Mucosa of descending colon (tissue), 3 donors: ENCODE measurements at regions not wholly inside any gene's neighbourhood (a gene's known extent, or its start where the extent isn't known, plus 50 kb on each side); places are given as distances from the start of the nearest gene placed in this dataset.

Experiments used
- ATAC-seq: fragments of 200-7000 bp; cut with Tn5 transposase; one replicate; pipeline ENCODE4 v1.9.1; 2020; ENCODE audit warnings: mild to moderate bottlenecking, moderate library complexity
- DNase-seq, 3 donors: peaks; one replicate each; pipeline ENCODE4 v3.0.0-alpha.2; 2020
- H3K36me3 ChIP-seq: fragments of 200-600 bp; one replicate; pipeline ENCODE4 v1.8.0; 2021; ENCODE audit warnings: low read depth, mild to moderate bottlenecking
- H3K4me1 ChIP-seq: fragments of 200-600 bp; one replicate; pipeline ENCODE4 v1.8.0; 2021; ENCODE audit warnings: low read depth, mild to moderate bottlenecking
- H3K4me3 ChIP-seq: fragments of 200-600 bp; one replicate; pipeline ENCODE4 v1.8.0; 2021; ENCODE audit warnings: mild to moderate bottlenecking
- H3K9me3 ChIP-seq: fragments of 200-600 bp; one replicate; pipeline ENCODE4 v1.8.0; 2021; ENCODE audit warnings: mild to moderate bottlenecking
- CTCF ChIP-seq: fragments of 200-600 bp; IDR thresholded peaks from one replicate; pipeline ENCODE4 v1.8.0; 2022; ENCODE audit warnings: antibody characterized with exemption, mild to moderate bottlenecking
- intact Hi-C, 2 donors: fragments of 100-400 bp; cut with DNase I in 1 of 2; cut with micrococcal nuclease in 1 of 2; formaldehyde crosslinking; loops; one replicate each; pipeline versions ENCODE4 v1.11.0 to v1.11.1; 2022; cut with DNase I, micrococcal nuclease
- donor health status: DM: no; HTN: no; CAD: no; lungs with moderate emphysema.
- donor health status: DM: no; HTN: no; CAD: no.
- donor health status: DM: no; HTN: yes; CAD: no.

DNA sequence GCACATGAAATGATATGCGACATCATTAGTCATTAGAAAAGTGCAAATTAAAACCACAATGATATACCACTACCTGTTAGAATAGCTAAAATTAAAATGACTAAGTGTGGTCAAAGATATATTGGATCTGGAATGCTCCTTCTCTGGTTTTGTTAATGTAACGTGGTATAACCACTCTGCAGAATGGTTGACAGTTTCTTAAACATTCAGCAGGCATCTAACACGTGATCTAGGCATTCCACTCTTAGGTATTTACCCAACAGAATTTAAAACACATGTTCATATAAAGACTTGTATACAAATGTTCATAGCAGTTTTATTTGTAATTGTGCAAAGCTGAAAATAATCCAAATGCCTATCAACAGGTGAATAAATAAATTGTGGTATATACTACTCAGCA lies 165.0 kb upstream of the PLXNA2 start:
- Histone ChIP-seq H3K9me3 (no peaks in the 10 kb centered on the region), H3K4me3 (no peak overlapping the region), H3K4me1 (no peaks in the 10 kb centered on the region), H3K36me3 (no peaks in the 10 kb centered on the region)
- intact Hi-C loops: no loop called here
- TF ChIP-seq CTCF: no peak
- no peak for DNase-seq
- no peak for ATAC-seq

GRCh38 chr1:208410409-208410808 lies 166.2 kb upstream of the PLXNA2 start:
- no peak overlapping the region for H3K4me3 ChIP-seq
- DNase-seq: no peak
- H3K4me1 ChIP-seq: no peaks in the 10 kb centered on the region
- ATAC-seq: no peak
- no peaks in the 10 kb centered on the region for H3K36me3 ChIP-seq
- intact Hi-C loops: no loop called here
- no peak for TF ChIP-seq CTCF
- H3K9me3 ChIP-seq: no peaks in the 10 kb centered on the region

DNA sequence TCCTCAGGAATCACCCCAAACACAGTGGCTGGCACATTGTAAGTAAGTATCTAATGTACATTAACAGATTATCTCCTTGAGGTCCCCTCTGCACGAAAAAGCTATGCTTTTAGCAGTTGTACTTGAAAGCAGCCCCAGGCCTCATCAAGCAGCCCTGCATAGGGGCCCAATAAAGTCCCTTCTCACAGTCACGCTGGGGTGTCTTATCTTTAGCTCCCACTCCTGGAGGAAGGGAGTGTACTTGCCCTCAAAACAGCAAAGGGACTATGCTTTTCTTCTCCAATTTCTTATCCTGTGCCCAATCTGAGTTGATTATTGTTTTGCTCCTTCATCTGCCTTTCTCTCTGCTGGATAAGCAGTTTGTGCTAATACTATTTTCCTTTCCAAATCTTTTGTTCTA lies 168.8 kb upstream of the PLXNA2 start:
- Histone ChIP-seq H3K4me3 (no peak overlapping the region), H3K9me3 (no peaks in the 10 kb centered on the region), H3K4me1 (no peaks in the 10 kb centered on the region), H3K36me3 (no peaks in the 10 kb centered on the region)
- DNase-seq (no peak), ATAC-seq (no peak)
- intact Hi-C loops: no loop called here
- no peak for TF ChIP-seq CTCF

DNA sequence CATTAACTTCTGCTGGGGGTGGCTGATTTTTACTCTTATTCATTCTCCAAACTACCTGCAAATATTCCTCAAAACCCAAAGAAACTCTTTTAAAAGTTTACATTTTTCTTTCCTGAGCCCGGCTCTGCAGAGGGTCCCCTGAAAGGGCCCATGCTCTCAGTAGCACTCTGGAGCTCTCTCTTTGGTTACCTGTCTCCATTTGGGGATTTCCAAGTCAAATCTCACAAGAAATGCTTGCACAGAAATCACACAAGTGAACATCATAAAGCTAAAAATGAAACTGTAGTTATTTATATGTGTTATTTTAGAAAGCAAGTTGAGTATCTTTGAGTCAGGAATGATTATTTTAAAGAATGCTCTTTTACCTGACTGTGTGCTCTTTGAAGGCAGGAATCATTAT lies 174.5 kb upstream of the PLXNA2 start:
- no peaks in the 10 kb centered on the region for H3K4me1 ChIP-seq
- H3K9me3 ChIP-seq: no peaks in the 10 kb centered on the region
- ATAC-seq: no peak
- DNase-seq: no peak
- intact Hi-C loops: no loop called here
- H3K36me3 ChIP-seq: no peaks in the 10 kb centered on the region
- no peak overlapping the region for H3K4me3 ChIP-seq
- no peak for TF ChIP-seq CTCF

DNA sequence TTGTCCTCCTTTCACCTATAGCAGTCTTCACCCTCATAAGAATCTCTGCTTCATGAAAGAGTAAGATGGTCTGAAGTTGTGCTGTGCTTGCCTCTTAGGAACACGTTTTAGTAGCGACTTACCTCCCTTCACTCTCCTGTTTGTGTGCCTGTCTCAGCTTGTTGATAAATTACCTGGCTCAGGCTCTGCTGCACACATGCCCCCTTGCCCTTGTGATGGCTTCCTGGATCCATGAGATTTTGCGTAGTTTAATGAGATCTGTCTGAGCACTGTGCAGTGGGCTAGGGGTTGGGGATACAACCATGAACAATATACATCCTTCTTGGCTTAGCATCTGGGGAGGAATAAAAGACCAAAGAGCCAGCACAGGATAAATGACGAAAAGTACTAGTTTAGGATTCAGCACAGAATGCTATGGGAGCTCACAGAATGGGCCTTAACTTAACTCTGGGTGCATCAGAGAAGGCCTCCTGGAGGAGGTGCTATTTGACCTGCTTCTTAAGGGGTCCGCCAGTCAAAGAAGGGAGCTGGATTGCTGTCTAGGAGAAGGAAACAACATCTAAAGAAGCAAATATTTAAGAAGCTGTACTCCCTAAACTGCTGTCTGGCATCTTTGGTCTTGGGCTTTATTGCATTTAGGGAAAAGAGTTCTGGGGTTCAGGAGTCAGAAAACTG lies 175.7 kb upstream of the PLXNA2 start:
- intact Hi-C loops: no loop called here
- Histone ChIP-seq H3K9me3 (no peaks in the 10 kb centered on the region), H3K4me3 (no peak overlapping the region), H3K36me3 (no peaks in the 10 kb centered on the region), H3K4me1 (no peaks in the 10 kb centered on the region)
- ATAC-seq: no peak
- TF ChIP-seq CTCF: no peak
- no peak for DNase-seq

DNA sequence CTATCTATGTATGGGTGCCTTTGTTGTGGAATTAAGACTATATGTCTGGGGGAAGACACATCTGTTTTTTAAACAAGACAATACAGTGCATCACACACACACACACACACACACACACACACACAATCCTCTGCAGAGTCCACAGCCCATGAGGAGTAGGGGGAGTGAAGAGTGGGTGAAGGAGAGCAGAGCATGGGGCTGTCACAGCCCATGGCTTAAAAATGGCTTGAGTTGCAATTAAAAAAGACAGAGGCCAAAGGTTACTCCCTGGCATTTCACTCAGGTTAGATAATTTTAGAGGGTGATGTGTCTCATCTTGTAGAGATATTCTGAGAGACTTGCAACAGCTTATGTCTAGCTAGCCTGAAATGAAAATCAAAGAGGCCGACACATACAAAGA lies 176.5 kb upstream of the PLXNA2 start:
- DNase-seq: no peak
- no peak overlapping the region for H3K4me3 ChIP-seq
- no peaks in the 10 kb centered on the region for H3K36me3 ChIP-seq
- intact Hi-C loops: no loop called here
- H3K9me3 ChIP-seq: no peaks in the 10 kb centered on the region
- TF ChIP-seq CTCF: no peak
- no peak for ATAC-seq
- H3K4me1 ChIP-seq: no peaks in the 10 kb centered on the region
